ENCODE measurements at regions not wholly inside any gene's neighbourhood (a gene's known extent, or its start where the extent isn't known, plus 50 kb on each side); places are given as distances from the start of the nearest gene placed in this dataset.

DNA sequence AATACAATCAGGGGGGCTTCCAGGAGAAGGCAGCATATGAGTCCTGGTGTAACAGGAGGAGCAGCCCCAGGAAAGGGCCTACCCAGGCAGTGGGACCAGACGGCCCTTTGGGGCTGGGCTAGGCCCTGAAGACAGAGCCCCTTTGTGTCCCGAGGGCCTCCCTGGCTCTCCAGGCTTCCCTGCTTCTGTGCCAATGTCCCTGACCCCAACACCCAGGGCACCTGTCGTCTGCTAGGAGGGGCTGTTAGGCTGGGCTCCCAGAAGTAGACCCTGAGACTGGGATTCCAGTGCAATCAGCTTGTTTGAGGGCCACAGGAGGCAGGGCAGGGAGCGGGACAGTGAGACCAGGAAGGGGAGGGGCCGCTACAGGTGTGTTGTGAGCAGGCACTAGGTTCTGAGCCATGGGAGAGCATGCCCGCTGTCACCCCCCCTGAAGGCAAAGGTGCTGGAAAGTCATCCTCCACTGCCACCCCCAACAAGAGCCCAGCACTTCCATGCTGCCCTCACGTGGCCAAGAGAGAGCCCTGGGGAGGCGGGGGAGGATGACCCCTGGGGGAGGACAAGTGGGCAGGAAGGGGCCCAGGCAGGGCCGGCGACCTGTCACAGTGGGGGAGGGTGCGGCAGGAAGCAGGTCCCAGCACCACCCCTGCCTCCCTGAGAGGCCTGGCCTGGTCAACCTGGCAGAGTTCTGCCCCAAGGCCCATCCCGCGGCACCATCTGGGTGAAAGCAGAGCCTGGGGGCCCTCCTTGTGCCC is 64.8 kb downstream of the ADRA2C start:
- no peak for DNase-seq
- no peaks in the 10 kb centered on the region for H4K20me1 ChIP-seq (ENCODE audit: insufficient read depth)
- H3K27me3 ChIP-seq (ENCODE audit: insufficient read depth): no peaks in the 10 kb centered on the region
- no peaks in the 10 kb centered on the region for H3K79me2 ChIP-seq (ENCODE audit: insufficient read depth)
- WGBS (ENCODE audit: low lambda C conversion rate): 34% methylated on average over 5 of the region's 13 CpGs
- POLR2A ChIA-PET: no interaction called here
- H3K9ac ChIP-seq: no peak overlapping the region
- no peak overlapping the region for H2AFZ ChIP-seq (ENCODE audit: low read depth)
- no peaks in the 10 kb centered on the region for H3K9me3 ChIP-seq
- H3K9me2 ChIP-seq: no peaks in the 10 kb centered on the region
- TF ChIP-seq YY1 (IDR thresholded peaks at IDR 0.05; ENCODE audit: low read depth) (no peak), TAF1 (IDR thresholded peaks at IDR 0.05; ENCODE audit: borderline replicate concordance, low read depth, low read length) (no peak), GABPA (IDR thresholded peaks at IDR 0.05; ENCODE audit: low read depth) (no peak), FOXJ3 (CRISPR knock-in tag; IDR thresholded peaks at IDR 0.05) (no peak), CTCF (IDR thresholded peaks at IDR 0.05) (no peak), SIN3A (IDR thresholded peaks at IDR 0.05; ENCODE audit: borderline replicate concordance, low read depth, low read length) (no peak), CHD2 (IDR thresholded peaks at IDR 0.05; ENCODE audit: low read length, partially characterized antibody) (no peak), USF1 (IDR thresholded peaks at IDR 0.05; ENCODE audit: borderline replicate concordance, low read depth) (no peak), RFX5 (IDR thresholded peaks at IDR 0.05; ENCODE audit: low read length) (no peak), TCF12 (IDR thresholded peaks at IDR 0.05) (no peak), POLR2AphosphoS5 (IDR thresholded peaks at IDR 0.05; ENCODE audit: low read depth, low read length) (no peak), JUND (IDR thresholded peaks at IDR 0.05) (no peak), MXI1 (IDR thresholded peaks at IDR 0.05; ENCODE audit: low read depth, low read length) (no peak), NRF1 (IDR thresholded peaks at IDR 0.05; ENCODE audit: low read depth, low read length) (no peak), GATA2 (CRISPR knock-in tag; IDR thresholded peaks at IDR 0.05) (no peak), NFIC (IDR thresholded peaks at IDR 0.05; ENCODE audit: borderline replicate concordance) (no peak)
- TF ChIP-seq, protein P1, sequence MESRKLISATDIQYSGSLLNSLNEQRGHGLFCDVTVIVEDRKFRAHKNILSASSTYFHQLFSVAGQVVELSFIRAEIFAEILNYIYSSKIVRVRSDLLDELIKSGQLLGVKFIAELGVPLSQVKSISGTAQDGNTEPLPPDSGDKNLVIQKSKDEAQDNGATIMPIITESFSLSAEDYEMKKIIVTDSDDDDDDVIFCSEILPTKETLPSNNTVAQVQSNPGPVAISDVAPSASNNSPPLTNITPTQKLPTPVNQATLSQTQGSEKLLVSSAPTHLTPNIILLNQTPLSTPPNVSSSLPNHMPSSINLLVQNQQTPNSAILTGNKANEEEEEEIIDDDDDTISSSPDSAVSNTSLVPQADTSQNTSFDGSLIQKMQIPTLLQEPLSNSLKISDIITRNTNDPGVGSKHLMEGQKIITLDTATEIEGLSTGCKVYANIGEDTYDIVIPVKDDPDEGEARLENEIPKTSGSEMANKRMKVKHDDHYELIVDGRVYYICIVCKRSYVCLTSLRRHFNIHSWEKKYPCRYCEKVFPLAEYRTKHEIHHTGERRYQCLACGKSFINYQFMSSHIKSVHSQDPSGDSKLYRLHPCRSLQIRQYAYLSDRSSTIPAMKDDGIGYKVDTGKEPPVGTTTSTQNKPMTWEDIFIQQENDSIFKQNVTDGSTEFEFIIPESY (IDR thresholded peaks at IDR 0.05; ENCODE audit: borderline replicate concordance, low read depth): no peak
- no peaks in the 10 kb centered on the region for H3K36me3 ChIP-seq (replicated peaks in 1 of 2; ENCODE audit: control insufficient read depth in 1 of 2, insufficient read depth in 2 of 2, low read length in 1 of 2)
- H3K4me1 ChIP-seq (ENCODE audit: control insufficient read depth in 1 of 2, insufficient read depth in 2 of 2, low read depth in 1 of 2, low read length in 1 of 2): peaks cover 0 to 48% of the 10 kb centered on the region in 2 experiments; a peak in 2 of 4 replicates
- no peak overlapping the region for H3K4me3 ChIP-seq (ENCODE audit: low read depth in 2 of 2, low read length in 1 of 2)
- no peak overlapping the region for H3K4me2 ChIP-seq
- CTCF ChIA-PET: interaction anchor here (1.1 to 2.1 kb wide), 2 partner anchors 11 to 50 kb away, joined by 3 to 8 read pairs; no protein-coding TSS in a partner anchor
- no peaks in the 10 kb centered on the region for H3F3A ChIP-seq (replicated peaks; ENCODE audit: insufficient read depth)
- H3K27ac ChIP-seq (ENCODE audit: low read depth in 2 of 2, low read length in 1 of 2): no peak overlapping the region; a peak in 1 of 4 replicates
